SIG-M5 treated with dmso at 0.1 percent for 504 hours (cell line): ENCODE measurements at regions not wholly inside any gene's neighbourhood (a gene's known extent, or its start where the extent isn't known, plus 50 kb on each side); places are given as distances from the start of the nearest gene placed in this dataset.
"Not testable (repeated sequence)": the region's sequence is repeated elsewhere in the genome, so short reads cannot be mapped to it uniquely, and the experiment has no call there.

ENCODE experiments used
- DNase-seq: peaks from one replicate; lab custom pipeline; 2025; ENCODE audit not compliant: unreplicated experiment; lab: John Stamatoyannopoulos, UW

DNA sequence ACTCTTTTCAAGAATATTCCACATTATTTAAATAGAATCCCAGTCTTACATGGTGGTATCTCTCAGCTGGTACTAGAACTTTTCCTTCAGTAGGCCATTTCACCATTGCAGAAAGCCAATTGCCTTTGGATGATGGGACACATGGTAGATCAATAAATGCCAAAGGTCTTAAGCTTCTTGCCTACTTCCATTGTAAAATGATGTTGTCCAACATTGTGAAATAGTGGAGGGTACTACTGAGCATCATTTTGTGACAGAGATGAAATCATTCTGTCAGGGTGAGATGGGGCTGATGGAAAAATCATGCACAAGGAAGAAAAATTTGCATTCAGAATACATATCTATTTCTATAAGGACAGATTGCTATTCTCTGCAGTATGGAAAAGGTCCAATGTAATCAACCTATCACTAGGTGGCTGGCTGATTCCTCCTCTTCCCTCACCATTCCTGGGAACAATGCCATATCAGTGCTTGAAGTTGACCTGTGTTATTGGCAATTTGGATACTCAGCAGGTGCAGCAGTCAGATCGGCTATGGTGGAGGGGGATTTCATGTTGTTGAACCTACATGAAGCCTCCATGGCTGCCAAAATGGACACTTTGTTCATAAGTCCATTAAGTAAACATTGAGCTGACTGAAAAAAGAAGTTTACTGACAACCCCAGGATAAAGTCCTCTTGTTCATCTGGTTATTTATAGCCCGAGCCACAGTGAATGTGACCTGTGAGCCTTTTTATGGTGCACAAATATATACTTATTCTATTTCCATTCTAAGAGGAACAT lies 596.9 kb upstream of the ARPP21 start:
- no peak for DNase-seq

DNA sequence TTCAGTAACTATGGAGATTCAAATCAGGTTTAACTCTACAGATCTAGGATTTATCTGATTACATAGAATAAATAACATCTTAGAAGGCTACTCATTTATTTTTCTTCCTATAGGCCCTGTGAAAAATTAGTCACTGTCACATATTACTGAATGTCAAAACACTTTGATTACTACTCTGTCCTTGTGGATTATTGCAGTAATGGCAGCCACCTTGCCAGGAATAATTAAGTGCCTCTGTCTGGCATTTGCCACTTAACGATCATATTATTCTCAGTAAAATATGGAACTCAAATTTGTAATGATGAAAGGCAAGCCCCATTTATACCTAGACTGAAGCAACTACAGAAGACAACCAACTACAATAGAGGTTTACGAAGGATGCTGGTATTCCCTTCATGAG lies 596.3 kb upstream of the ARPP21 start:
- DNase-seq: no peak

DNA sequence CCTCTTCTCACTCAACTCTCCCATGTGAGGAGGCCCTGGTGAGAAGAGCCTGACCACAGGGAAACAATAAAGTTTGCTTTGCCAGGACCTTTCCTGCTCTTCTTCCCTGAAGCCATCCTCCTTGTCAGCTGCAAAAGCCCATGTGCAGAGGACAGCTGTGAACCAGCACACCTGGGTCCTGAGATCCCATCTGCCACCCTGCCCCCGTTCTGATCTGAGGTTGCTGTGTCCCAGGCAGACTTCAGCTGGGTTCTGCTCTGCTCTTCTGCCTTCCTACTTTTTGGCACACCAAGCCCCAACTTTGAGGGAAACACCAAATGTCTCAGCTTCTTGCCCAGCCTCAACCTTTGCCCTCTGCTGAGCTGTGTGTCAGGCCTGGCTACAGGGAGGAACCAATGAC lies 595.1 kb upstream of the ARPP21 start:
- DNase-seq: no peak

GRCh38 chr3:35045118-35045517 lies 594.2 kb upstream of the ARPP21 start:
- DNase-seq: no peak

DNA sequence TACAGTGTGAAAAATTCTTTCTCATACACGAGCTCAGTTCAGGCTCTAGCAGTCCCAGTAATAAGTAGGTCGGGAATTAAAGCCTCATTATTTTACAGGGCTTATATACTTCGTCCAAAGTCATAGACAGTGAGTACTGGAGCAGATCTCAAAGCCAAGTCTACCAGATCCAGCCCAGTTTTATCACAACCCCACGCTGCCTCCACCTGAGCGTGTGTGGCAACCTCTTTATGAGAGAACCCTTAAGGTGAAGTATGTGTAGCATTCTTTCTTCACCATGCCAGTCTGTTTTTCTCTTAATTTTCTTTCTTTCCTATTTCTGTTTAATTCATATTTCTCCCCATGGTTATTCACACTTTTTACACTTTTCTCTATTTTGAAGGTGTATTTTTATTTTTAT lies 574.6 kb upstream of the ARPP21 start:
- no peak for DNase-seq

DNA sequence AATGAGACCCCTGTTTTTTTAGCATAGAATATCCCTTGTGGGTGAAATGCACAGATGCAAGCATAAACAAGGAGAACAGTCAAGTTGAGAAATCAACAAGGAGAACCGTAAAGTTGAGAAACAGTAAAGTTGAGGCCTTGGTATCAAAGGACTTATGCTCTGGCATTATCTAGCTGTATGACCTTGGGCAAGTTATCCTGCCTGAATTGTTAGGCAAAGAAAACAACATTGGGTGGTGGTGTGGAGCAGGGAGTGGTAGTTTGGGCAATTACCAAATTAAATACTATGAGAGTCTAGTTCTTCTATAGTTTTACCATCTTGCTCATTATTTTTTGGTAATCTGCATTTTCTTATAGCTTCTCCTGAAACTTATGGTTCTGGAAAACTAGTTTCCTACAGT lies 573.4 kb upstream of the ARPP21 start:
- DNase-seq: no peak

DNA sequence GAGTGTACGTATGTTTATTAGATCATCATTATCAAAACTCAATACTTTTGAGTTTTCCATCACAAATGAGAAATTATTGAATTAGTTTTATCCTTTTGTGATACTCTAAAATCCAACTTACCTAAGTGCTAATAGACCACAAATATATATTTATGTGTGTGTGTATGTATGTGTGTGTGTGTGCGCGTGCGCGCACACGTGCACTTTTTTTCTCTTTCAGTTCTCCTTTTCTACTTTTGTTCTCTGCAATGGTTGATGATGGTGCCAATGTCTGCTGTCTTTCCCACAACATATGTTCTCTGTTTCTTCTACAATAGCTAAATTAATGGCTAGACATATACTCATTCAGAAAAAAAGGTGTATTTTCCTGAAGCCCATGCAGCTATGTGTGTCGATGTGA lies 571.6 kb upstream of the ARPP21 start:
- no peak for DNase-seq

- no peak for DNase-seq
Measured at GRCh38 chr3:35070088-35070487, 569.2 kb upstream of the ARPP21 start.

DNA sequence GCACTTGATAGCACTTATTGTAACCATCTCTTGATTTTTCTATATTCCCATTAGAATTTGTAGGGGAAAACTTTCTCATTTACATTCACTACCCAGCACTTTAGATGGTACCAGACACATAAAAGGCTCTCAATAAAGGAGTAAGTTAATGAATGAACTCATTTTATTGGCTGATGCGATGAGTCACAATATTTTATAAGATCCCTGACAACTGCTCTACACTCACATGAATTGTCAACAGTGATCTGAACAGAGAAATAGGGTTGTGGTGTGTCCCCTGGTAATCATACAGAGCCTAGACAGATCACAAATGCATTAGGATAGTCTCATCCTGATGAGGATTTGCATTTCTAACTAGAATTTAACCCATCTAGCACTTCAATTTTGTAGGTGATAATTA lies 567.6 kb upstream of the ARPP21 start:
- no peak for DNase-seq

DNA sequence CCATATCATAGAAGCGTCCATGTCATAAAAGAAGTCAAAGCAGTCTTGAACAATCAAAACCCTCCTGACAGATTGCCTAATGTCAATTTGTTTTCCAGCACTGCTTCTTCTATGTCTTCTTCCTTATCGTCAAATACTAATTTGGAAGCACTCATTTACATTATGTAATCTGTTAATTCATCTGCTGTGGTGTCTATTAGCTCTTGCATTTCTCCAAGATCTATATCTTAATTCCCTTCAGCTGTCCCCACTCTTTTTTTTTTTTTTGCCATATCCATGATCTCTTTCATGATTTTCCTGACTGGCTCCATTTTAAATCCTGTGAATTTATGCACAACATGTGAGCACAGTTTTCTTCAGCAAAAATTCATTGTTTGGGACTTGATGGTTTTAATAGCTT lies 560.5 kb upstream of the ARPP21 start:
- no peak for DNase-seq

DNA sequence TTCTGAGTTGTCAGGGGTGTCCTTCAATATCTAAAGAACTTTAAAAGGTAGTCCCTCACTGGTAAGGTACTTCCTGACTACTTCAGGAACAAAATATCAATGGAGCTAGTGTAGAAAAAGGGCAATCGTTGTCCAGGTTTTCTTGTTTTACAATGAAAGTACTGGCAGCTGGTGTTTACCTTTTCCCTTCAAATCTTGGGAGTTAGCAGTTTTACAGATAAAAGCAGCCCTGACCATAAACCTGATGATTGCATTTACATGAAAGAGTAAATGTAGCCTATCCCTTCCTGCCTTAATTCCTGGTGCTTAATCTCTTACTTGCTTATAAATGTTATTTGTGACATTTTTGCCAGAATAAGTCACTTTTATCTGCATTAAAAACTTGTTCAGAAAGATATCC lies 559.9 kb upstream of the ARPP21 start:
- DNase-seq: no peak

- no peak for DNase-seq
Measured at GRCh38 chr3:35081899-35082298, 557.4 kb upstream of the ARPP21 start.

GRCh38 chr3:35088943-35089342 lies 550.4 kb upstream of the ARPP21 start:
- DNase-seq: no peak

GRCh38 chr3:35114686-35115085 lies 524.6 kb upstream of the ARPP21 start:
- no peak for DNase-seq

GRCh38 chr3:35120026-35120425 lies 519.3 kb upstream of the ARPP21 start:
- no peak for DNase-seq

DNA sequence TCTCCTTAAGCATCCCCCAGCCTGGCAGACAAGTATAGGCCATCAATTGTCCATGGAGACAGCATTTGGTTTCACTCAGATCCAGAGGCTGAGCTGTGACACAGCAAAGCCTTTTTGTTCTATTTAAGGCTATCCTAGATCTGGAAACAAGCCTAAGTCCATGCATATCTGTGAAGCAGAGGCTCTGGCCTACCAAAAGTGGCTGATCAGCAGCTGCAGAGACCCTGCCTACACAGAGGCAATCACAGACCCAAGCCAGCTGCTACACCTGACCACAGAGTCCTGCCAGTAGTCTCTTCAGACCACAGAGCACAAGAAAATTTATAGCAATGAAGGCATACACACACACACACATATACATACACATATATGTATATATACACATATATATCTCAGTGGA lies 501.7 kb upstream of the ARPP21 start:
- no peak for DNase-seq

GRCh38 chr3:35141406-35141805 lies 497.9 kb upstream of the ARPP21 start:
- no peak for DNase-seq

DNA sequence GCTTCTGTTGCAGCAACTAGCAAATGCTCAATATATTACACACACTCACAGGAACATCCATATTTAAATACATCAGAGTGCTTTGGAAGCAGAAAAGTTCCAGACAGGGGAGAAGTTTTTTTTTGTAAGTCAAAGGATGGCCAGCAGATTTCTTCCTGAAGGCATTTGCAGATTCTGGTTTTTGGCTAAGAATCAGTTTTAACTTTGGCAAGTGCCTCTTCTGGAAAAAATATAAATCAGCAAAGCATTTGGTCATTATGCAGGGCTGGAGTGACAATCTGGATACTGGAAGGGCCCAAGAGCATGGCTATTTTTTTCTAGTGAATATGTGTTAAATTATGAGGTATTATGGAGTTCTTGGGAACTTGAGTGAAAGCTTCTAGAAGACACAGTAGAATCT lies 495.3 kb upstream of the ARPP21 start:
- no peak for DNase-seq

- DNase-seq: not testable (repeated sequence)
Measured at GRCh38 chr3:35146256-35147035, 492.9 kb upstream of the ARPP21 start.

DNA sequence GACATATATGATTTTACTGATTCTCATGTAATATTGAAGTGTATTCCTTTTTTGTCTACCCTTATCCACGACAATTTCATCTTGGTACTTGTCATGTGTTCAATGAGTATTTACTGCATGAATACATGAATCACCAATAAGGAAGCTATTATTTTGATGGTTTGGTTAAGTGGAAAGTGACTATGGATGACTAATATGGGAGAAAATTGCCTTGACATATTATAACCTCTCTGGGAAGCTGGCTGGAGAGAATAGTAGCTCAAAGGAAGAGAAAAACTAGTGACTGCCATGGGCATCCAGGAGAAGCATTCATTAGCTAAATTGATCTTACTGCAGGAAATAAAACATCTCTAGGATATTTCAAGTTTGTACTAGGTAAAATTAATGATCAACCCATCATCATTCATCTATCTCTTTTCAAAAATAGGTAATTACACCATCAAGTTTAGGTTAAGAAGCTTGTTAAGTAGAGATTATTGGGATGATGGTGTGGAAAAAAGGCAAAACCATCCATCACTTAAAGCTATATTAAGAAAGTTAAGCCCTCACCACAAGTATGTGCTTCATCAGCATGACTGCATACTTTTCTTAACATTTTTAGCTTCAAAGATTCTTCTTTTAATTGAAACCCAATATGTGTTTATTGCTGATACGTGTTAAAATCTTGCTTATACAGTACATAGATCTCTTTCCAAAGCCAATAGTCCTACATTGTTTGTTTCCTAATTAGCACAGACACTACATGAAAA lies 455.2 kb upstream of the ARPP21 start:
- DNase-seq: no peak

DNA sequence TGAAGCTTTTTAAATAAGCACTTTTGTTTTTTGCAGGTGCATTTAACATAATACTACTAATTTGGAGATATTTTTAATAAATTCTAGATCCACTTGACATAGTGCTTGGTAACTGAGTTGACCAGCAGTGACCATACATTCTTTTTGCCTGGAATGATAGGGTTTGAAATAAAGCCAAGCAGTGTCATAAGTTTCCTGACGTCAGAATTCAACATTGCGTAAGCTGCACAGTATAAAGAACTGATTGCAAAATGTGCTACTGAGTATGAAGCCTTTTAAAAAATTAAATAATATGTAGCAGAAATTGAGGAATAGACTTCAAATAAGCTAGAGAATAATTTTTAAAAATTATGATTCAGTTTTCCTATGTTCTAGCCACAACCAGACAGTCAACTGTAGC lies 454.6 kb upstream of the ARPP21 start:
- peak; percentile 4 for DNase-seq

DNA sequence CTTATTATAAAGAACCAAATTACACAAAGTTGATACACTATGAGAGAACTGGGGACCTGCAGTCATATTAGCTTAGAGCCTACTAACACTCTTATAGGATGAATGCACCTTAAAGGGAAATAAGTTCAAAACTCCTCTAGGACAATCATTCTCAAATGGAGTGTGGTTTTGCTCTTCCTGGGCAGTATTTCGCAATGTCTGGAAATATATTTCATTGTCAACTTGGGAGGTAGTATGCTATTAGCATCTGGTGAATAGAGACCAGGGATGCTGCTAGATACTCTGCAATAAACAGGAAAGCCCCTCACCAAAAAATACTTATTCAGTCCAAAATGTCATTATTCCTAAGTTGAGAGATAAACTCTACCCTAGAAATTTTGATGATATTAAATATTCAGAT lies 451.4 kb upstream of the ARPP21 start:
- DNase-seq: no peak
